A549 (cell line): ENCODE measurements at regions not wholly inside any gene's neighbourhood (a gene's known extent, or its start where the extent isn't known, plus 50 kb on each side); places are given as distances from the start of the nearest gene placed in this dataset.
A peak's percentile ranks its signal among the peaks of the same experiment; 100 is the strongest.

Experiments used
- ATAC-seq, 2 experiments: fragments of 200-7000 bp in 1 of 2; fragments of >200 bp in 1 of 2; cut with Nextera tagmentation in 1 of 2; cut with Tn5 transposase in 1 of 2; 3 replicates each; pipeline versions ENCODE4 v1.8.0 to v1.9.1; 2018 to 2020; ENCODE audit warnings: mild to moderate bottlenecking in 1 of 2, moderate library complexity in 1 of 2
- CTCF ChIA-PET: fragments of 300-600 bp; sonication (Branson Sonifier 250); formaldehyde crosslinking; extraction: SDS; loops from one replicate; lab custom pipeline; 2021; ENCODE audit warnings: antibody characterized with exemption, inconsistent platforms; lab: Yijun Ruan, JAX
- POLR2A ChIA-PET: fragments of 350-600 bp; formaldehyde crosslinking; extraction: SDS; loops from one replicate; lab custom pipeline; 2021; ENCODE audit warnings: antibody characterized with exemption, inconsistent platforms; lab: Yijun Ruan, JAX
- DNase-seq, 2 experiments: peaks; one replicate each; pipeline versions ENCODE4 v3.0.0 to v3.0.0-alpha.2; 2011 to 2016; ENCODE audit warnings: low read depth in 1 of 2, low spot score in 1 of 2
- FAIRE-seq: peaks from 2 replicates; lab custom pipeline; 2011; peaks lifted over from hg19 to GRCh38; lab: Jason Lieb, UNC
- H3K27ac ChIP-seq, 2 experiments: fragments of >200 bp; sonication (Bioruptor Twin); formaldehyde crosslinking; 3 replicates each; pipeline ENCODE4 v1.5.1; 2016 to 2017
- H3K4me1 ChIP-seq: fragments of >200 bp; sonication (Bioruptor Twin); formaldehyde crosslinking; 3 replicates; pipeline ENCODE4 v1.6.1; 2016
- H3K4me2 ChIP-seq: fragments of >200 bp; sonication (Bioruptor Twin); formaldehyde crosslinking; 3 replicates; pipeline ENCODE4 v1.6.1; 2016
- H3K4me3 ChIP-seq: fragments of >200 bp; sonication (Bioruptor Twin); formaldehyde crosslinking; 3 replicates; pipeline ENCODE4 v1.5.1; 2016
- H3K9me3 ChIP-seq: fragments of >200 bp; sonication (Bioruptor Twin); formaldehyde crosslinking; 3 replicates; pipeline ENCODE4 v1.6.1; 2016
- ATOH8 ChIP-seq: fragments of 250-450 bp; sonication (Bioruptor Pico); IDR thresholded peaks from 2 replicates; pipeline ENCODE4 v1.5.0; 2020; ENCODE audit warnings: low read depth, mild to moderate bottlenecking, moderate library complexity
- CTCF ChIP-seq: fragments of >200 bp; sonication (Bioruptor Twin); formaldehyde crosslinking; IDR thresholded peaks from 3 replicates; pipeline ENCODE4 v1.5.1; 2016
- EHF ChIP-seq: fragments of 250-450 bp; sonication (Bioruptor Pico); IDR thresholded peaks from 2 replicates; pipeline ENCODE4 v1.5.0; 2020; ENCODE audit warnings: mild to moderate bottlenecking
- EP300 ChIP-seq, 2 experiments: fragments of >200 bp; sonication (Bioruptor Twin); formaldehyde crosslinking; IDR thresholded peaks; 2 replicates in 1 of 2; 3 replicates in 1 of 2; pipeline ENCODE4 v1.6.1; 2016 to 2017
- ESRRA ChIP-seq: fragments of 150-350 bp; IDR thresholded peaks from 2 replicates; pipeline ENCODE4 v1.6.1; 2014; ENCODE audit warnings: mild to moderate bottlenecking, low read length, borderline replicate concordance
- FOSB ChIP-seq: fragments of 250-450 bp; sonication (Bioruptor Pico); IDR thresholded peaks from 2 replicates; pipeline ENCODE4 v1.5.0; 2020; ENCODE audit warnings: mild to moderate bottlenecking, moderate library complexity
- FOSL2 ChIP-seq, 2 experiments: fragments of 450-650 bp in 1 of 2; fragments of >200 bp in 1 of 2; sonication (Bioruptor Twin) in 1 of 2; formaldehyde crosslinking; IDR thresholded peaks; 2 replicates each; pipeline versions ENCODE4 v1.5.0 to v1.6.1; 2016 to 2020; ENCODE audit warnings: mild to moderate bottlenecking in 1 of 2, moderate library complexity in 1 of 2
- GATA3 ChIP-seq: IDR thresholded peaks from 2 replicates; pipeline ENCODE4 v1.6.1; 2012; ENCODE audit warnings: borderline replicate concordance
- HOXA7 ChIP-seq: fragments of 250-450 bp; sonication (Bioruptor Pico); IDR thresholded peaks from 2 replicates; pipeline ENCODE4 v1.5.0; 2020; ENCODE audit warnings: mild to moderate bottlenecking, moderate library complexity
- KDM1A ChIP-seq: fragments of 200-600 bp; sonication (generic); IDR thresholded peaks from 2 replicates; pipeline ENCODE4 v1.6.1; 2016; ENCODE audit warnings: low read depth, mild to moderate bottlenecking
- MAFK ChIP-seq: fragments of 450-650 bp; IDR thresholded peaks from 2 replicates; pipeline ENCODE4 v1.6.1; 2014; ENCODE audit not compliant: partially characterized antibody
- MAX ChIP-seq: IDR thresholded peaks from 2 replicates; pipeline ENCODE4 v1.6.1; 2012
- NPAS2 ChIP-seq: fragments of 250-450 bp; sonication (Bioruptor Pico); IDR thresholded peaks from 2 replicates; pipeline ENCODE4 v1.8.0; 2022; ENCODE audit warnings: mild to moderate bottlenecking, moderate library complexity, borderline replicate concordance
- PBX3 ChIP-seq: IDR thresholded peaks from 2 replicates; pipeline ENCODE4 v1.6.1; 2012
- PHF8 ChIP-seq: fragments of 200-600 bp; sonication (generic); IDR thresholded peaks from 2 replicates; pipeline ENCODE4 v1.6.1; 2016; ENCODE audit warnings: low read depth, mild to moderate bottlenecking, antibody characterized with exemption, moderate library complexity, borderline replicate concordance
- POLR2A ChIP-seq: IDR thresholded peaks from 2 replicates; pipeline ENCODE4 v1.6.1; 2012; ENCODE audit warnings: mild to moderate bottlenecking, low read length
- RAD21 ChIP-seq, 2 experiments: fragments of >200 bp in 1 of 2; sonication (Bioruptor Twin) in 1 of 2; formaldehyde crosslinking in 1 of 2; IDR thresholded peaks in 1 of 2; conservative IDR thresholded peaks in 1 of 2; 2 replicates in 1 of 2; 3 replicates in 1 of 2; pipeline ENCODE4 v1.6.1; 2012 to 2018; ENCODE audit warnings: inconsistent platforms in 1 of 2
- REST ChIP-seq: fragments of 200-600 bp; sonication (generic); IDR thresholded peaks from 2 replicates; pipeline ENCODE4 v1.6.1; 2016; ENCODE audit warnings: antibody characterized with exemption, mild to moderate bottlenecking, moderate library complexity
- SREBF2 ChIP-seq: fragments of 450-650 bp; IDR thresholded peaks from 2 replicates; pipeline ENCODE4 v1.6.1; 2014; ENCODE audit warnings: mild to moderate bottlenecking, moderate library complexity
- TFCP2L1 ChIP-seq: fragments of 250-450 bp; sonication (Bioruptor Pico); IDR thresholded peaks from 2 replicates; pipeline ENCODE4 v1.5.0; 2021; ENCODE audit warnings: mild to moderate bottlenecking
- TP53 ChIP-seq: fragments of 250-450 bp; sonication (Bioruptor Pico); IDR thresholded peaks from 2 replicates; pipeline ENCODE4 v1.5.0; 2021; ENCODE audit warnings: mild to moderate bottlenecking, moderate library complexity
- ZC3H11A ChIP-seq: fragments of 450-650 bp; IDR thresholded peaks from 2 replicates; pipeline ENCODE4 v1.6.1; 2014; ENCODE audit warnings: antibody characterized with exemption, mild to moderate bottlenecking
- ZNF302 ChIP-seq: fragments of 250-450 bp; sonication (Bioruptor Pico); IDR thresholded peaks from 2 replicates; pipeline ENCODE4 v1.9.0; 2021; ENCODE audit warnings: inconsistent platforms, mild to moderate bottlenecking, moderate library complexity
- WGBS: methylation state at CpG from one replicate; pipeline ENCODE4 v1.1.6; 2017; ENCODE audit errors: missing lambda C conversion rate; 5-methylcytosine and 5-hydroxymethylcytosine counted together

GRCh38 chr4:152050106-152050505 is 289.3 kb upstream of the GATB start:
- H3K9me3 ChIP-seq: no peaks in the 10 kb centered on the region
- 70% methylated on average over 3 of the region's 3 CpGs for WGBS
- ChIA-PET CTCF (no interaction called here), POLR2A (no interaction called here)
- H3K27ac ChIP-seq: no peak overlapping the region
- no peak overlapping the region for H3K4me2 ChIP-seq
- no peak for ATAC-seq
- no peak for DNase-seq
- no peaks in the 10 kb centered on the region; the same call in 2 of the 3 replicates for H3K4me1 ChIP-seq
- no peak for TF ChIP-seq MAFK
- no peak for TF ChIP-seq ESRRA
- no peak for TF ChIP-seq NPAS2 (CRISPR knock-in tag)
- TF ChIP-seq KDM1A: no peak
- TF ChIP-seq REST: no peak
- TF ChIP-seq PBX3: no peak
- no peak for TF ChIP-seq ZC3H11A
- TF ChIP-seq, all 56 proteins: peak for 0
- H3K4me3 ChIP-seq: no peak overlapping the region
- no peak for FAIRE-seq

GRCh38 chr4:152047451-152047850 is 286.6 kb upstream of the GATB start:
- WGBS: 57% methylated on average over 2 of the region's 2 CpGs
- no peak for ATAC-seq
- Histone ChIP-seq H3K4me1 (no peaks in the 10 kb centered on the region; the same call in 2 of the 3 replicates), H3K27ac (no peak overlapping the region), H3K4me2 (no peak overlapping the region), H3K9me3 (peaks cover 3% of the 10 kb centered on the region; the same call in 1 of the 3 replicates), H3K4me3 (no peak overlapping the region)
- ChIA-PET CTCF (interaction anchor here (0.8 to 1.4 kb wide), 2 partner anchors 9 to 182 kb away, joined by 3 read pairs; no protein-coding TSS in a partner anchor), POLR2A (interaction anchor here (0.5 kb wide), 1 partner anchor 607 kb away, joined by 3 read pairs; no protein-coding TSS in a partner anchor)
- DNase-seq: no peak
- no peak for FAIRE-seq
- TF ChIP-seq MAFK (no peak), EHF (CRISPR knock-in tag) (no peak), FOSL2 (IDR thresholded peaks at IDR 0.05) (no peak), FOSL2 (CRISPR knock-in tag; IDR thresholded peaks at IDR 0.05) (no peak), PHF8 (no peak), FOSB (CRISPR knock-in tag) (no peak), TFCP2L1 (CRISPR knock-in tag) (no peak), GATA3 (no peak), POLR2A (no peak), ZC3H11A (no peak)

GRCh38 chr4:152045807-152046571 is 285.2 kb upstream of the GATB start:
- FAIRE-seq (no peak), ATAC-seq (peak; percentile 85 to 93; a peak in 5 of 6 replicates), DNase-seq (peak; percentile 25 to 29)
- WGBS: 23% methylated on average over 25 of the region's 35 CpGs
- ChIA-PET CTCF (interaction anchor here (1.0 to 1.4 kb wide), 2 partner anchors 13 to 36 kb away, joined by 3 read pairs; no protein-coding TSS in a partner anchor), POLR2A (no interaction called here)
- Histone ChIP-seq H3K4me3 (peak overlapping the region; percentile 33; the same call in 2 of the 3 replicates), H3K27ac (no peak overlapping the region), H3K4me1 (no peaks in the 10 kb centered on the region; the same call in 2 of the 3 replicates), H3K9me3 (peaks cover 3% of the 10 kb centered on the region; the same call in 1 of the 3 replicates), H3K4me2 (peak overlapping the region; percentile 72)
- no peak for TF ChIP-seq HOXA7
- no peak for TF ChIP-seq ZC3H11A
- no peak for TF ChIP-seq SREBF2
- TF ChIP-seq FOSL2 (IDR thresholded peaks at IDR 0.05): no peak
- TF ChIP-seq FOSL2 (CRISPR knock-in tag; IDR thresholded peaks at IDR 0.05): no peak
- TF ChIP-seq EP300 (IDR thresholded peaks at IDR 0.05): no peak
- TF ChIP-seq CTCF: peak; percentile 42; the same call in 2 of the 3 replicates
- TF ChIP-seq ESRRA: no peak
- TF ChIP-seq RAD21 (conservative IDR thresholded peaks at IDR 0.05 in 1 of 2, IDR thresholded peaks at IDR 0.05 in 1 of 2): peak; percentile 41 to 44; a peak in 4 of 5 replicates
- no peak for TF ChIP-seq TP53 (CRISPR knock-in tag)
- no peak for TF ChIP-seq ZNF302 (CRISPR knock-in tag)
- no peak for TF ChIP-seq MAX
- no peak for TF ChIP-seq ATOH8 (CRISPR knock-in tag)
- TF ChIP-seq NPAS2 (CRISPR knock-in tag): no peak
